Fibroblast of pulmonary artery (primary cell): ENCODE measurements at regions not wholly inside any gene's neighbourhood (a gene's known extent, or its start where the extent isn't known, plus 50 kb on each side); places are given as distances from the start of the nearest gene placed in this dataset.

ENCODE experiments used
- DNase-seq: peaks from one replicate; pipeline ENCODE4 v3.0.0-alpha.2; 2010; ENCODE audit warnings: low read depth
- H3K4me3 ChIP-seq: replicated peaks from 2 replicates; pipeline ENCODE4 v1.5.1; 2011; ENCODE audit warnings: low read depth, mild to moderate bottlenecking, control low read depth, low read length, moderate library complexity
- TF ChIP-seq, protein P1 (sequence below): IDR thresholded peaks from 2 replicates; pipeline ENCODE4 v1.5.1; 2011; ENCODE audit warnings: mild to moderate bottlenecking, control low read depth, low read length, inconsistent platforms; ENCODE audit errors: missing control alignments

GRCh38 chr15:95975212-95975611 is 355.3 kb upstream of the NR2F2 start:
- TF ChIP-seq, protein P1, sequence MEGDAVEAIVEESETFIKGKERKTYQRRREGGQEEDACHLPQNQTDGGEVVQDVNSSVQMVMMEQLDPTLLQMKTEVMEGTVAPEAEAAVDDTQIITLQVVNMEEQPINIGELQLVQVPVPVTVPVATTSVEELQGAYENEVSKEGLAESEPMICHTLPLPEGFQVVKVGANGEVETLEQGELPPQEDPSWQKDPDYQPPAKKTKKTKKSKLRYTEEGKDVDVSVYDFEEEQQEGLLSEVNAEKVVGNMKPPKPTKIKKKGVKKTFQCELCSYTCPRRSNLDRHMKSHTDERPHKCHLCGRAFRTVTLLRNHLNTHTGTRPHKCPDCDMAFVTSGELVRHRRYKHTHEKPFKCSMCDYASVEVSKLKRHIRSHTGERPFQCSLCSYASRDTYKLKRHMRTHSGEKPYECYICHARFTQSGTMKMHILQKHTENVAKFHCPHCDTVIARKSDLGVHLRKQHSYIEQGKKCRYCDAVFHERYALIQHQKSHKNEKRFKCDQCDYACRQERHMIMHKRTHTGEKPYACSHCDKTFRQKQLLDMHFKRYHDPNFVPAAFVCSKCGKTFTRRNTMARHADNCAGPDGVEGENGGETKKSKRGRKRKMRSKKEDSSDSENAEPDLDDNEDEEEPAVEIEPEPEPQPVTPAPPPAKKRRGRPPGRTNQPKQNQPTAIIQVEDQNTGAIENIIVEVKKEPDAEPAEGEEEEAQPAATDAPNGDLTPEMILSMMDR, result no peak
- no peak for DNase-seq
- H3K4me3 ChIP-seq, result no peak overlapping the region

GRCh38 chr15:95979286-95979685 is 351.2 kb upstream of the NR2F2 start:
- no peak for DNase-seq
- H3K4me3 ChIP-seq, result no peak overlapping the region
- TF ChIP-seq, protein P1, result no peak

DNA sequence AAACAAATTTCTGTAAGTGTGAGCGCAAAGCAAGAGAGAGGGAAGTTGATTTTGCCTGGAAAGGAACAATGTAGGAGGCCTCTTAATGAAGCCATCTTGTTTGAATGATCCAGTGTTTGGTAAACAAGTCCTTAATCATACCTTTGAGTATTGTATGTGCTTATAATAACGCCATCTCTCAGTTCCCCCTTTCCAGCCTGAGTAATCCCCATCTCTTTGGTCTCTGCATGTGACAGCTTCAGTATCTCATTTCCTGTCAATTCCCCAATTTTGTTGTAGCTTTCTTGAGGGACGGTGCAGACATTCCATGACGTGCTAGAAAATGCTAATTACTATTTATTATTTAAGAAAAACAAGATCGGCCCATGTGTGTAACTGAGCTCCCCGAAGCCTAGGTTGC is 349.3 kb upstream of the NR2F2 start:
- no peak for DNase-seq
- no peak overlapping the region for H3K4me3 ChIP-seq
- TF ChIP-seq, protein P1, result no peak

GRCh38 chr15:95987299-95987698 is 343.2 kb upstream of the NR2F2 start:
- H3K4me3 ChIP-seq, result no peak overlapping the region
- no peak for DNase-seq
- TF ChIP-seq, protein P1, result no peak

GRCh38 chr15:95987886-95988573 is 342.5 kb upstream of the NR2F2 start:
- TF ChIP-seq, protein P1, result no peak
- no peak for DNase-seq
- no peak overlapping the region for H3K4me3 ChIP-seq

DNA sequence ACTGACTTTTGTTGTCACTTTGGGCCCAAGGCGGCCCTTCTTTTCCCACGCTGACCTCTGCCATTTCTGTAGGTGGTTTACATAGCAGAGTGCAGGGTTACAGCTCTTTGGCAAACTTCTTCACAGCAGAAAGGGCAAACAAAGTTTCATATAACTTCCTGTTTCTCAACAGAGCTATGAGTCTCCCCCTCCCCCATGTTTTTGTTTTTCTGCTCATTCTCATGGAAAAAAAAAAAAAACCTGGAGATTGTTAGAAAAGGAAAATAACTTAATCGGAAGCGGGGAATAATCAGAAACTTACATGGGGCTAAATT is 342.0 kb upstream of the NR2F2 start:
- peak; percentile 66 for DNase-seq
- TF ChIP-seq, protein P1, result no peak
- no peak overlapping the region for H3K4me3 ChIP-seq

DNA sequence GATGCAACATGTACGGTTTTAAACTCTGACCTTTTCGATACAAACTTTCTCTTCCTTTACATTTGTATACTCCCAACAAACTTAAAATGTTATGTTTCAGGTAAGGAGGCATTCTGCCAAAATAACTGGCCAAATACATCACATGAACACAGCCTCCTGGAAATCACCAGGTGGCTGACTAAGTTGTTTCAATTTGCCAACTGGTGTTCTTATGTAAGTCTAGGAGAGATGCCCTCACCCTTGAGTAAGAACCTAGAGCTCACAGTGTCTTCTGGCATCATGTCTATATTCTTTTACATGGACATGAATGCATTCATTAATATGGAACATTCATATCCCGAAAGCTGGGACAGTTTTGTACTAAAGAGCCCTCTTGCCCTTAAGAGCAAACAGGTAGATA is 341.1 kb upstream of the NR2F2 start:
- TF ChIP-seq, protein P1, result no peak
- no peak for DNase-seq
- H3K4me3 ChIP-seq, result no peak overlapping the region
